ENCODE measurements at regions not wholly inside any gene's neighbourhood (a gene's known extent, or its start where the extent isn't known, plus 50 kb on each side); places are given as distances from the start of the nearest gene placed in this dataset.
"Not testable (repeated sequence)": the region's sequence is repeated elsewhere in the genome, so short reads cannot be mapped to it uniquely, and the experiment has no call there.

- DNase-seq (ENCODE audit: low spot score): no peak
These were observed 405.6 kb downstream of the TMEM121 start for GRCh38 chr14:105931808-105932483.

- DNase-seq (ENCODE audit: low spot score): no peak
These were observed 406.9 kb downstream of the TMEM121 start for GRCh38 chr14:105933238-105933637.

DNA sequence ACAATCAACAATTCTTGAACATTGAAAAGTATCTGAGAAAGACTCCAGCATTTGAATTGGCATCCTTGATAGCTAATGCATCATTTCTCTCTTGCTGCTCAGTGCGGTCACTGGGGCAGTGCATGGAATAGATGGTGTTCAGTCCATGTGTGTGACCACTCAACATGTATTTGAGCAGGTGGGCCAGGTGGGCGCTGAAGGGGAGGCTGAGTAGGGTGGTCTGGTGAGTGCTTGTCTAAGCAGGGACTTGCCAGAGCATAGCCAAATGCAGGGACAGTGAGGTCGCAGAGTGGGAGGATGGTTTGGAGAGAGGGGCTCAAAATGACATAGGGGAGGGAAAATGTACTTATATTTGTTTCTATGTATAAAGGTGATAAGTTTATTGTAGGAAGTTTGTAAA, 409.0 kb downstream of the TMEM121 start:
- DNase-seq (ENCODE audit: low spot score): peak; percentile 5

- DNase-seq (ENCODE audit: low spot score): peak; percentile 8
These were observed 411.1 kb downstream of the TMEM121 start for GRCh38 chr14:105937253-105938054.

GRCh38 chr14:105938055-105938863, 411.9 kb downstream of the TMEM121 start:
- DNase-seq (ENCODE audit: low spot score): peak; percentile 8

- DNase-seq (ENCODE audit: low spot score): no peak
These were observed 412.6 kb downstream of the TMEM121 start for GRCh38 chr14:105938959-105939358.

DNA sequence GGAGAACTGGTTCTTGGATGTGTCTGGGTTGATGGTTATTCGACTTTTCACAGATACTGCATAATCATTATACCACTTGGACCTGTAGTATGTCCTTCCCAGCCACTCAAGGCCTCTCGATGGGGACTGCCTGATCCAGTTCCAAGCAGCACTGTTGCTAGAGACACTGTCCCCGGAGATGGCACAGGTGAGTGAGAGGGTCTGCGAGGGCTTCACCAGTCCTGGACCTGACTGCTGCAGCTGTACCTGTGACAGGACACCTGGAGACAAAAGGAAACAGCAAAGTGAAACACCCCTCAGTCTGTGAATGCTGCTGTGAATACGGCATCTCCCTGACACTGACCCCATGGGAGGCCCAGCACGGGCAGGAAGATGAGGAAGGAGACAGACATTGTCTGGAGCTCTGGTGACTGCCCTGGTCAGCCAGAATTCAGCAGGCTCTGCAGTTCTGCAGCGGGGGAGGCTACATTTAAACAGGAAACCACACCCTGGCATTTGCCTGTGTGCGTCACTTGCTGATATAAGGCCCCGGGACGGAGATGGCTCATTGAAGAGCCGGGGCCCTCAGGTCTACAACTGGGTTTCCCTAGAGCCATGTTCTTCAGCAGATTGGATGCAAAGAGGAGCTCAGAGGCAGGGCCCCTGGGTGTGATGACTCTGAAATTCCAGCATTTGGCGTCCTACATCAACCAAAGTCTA, 413.6 kb downstream of the TMEM121 start:
- DNase-seq (ENCODE audit: low spot score): peak; percentile 6

DNA sequence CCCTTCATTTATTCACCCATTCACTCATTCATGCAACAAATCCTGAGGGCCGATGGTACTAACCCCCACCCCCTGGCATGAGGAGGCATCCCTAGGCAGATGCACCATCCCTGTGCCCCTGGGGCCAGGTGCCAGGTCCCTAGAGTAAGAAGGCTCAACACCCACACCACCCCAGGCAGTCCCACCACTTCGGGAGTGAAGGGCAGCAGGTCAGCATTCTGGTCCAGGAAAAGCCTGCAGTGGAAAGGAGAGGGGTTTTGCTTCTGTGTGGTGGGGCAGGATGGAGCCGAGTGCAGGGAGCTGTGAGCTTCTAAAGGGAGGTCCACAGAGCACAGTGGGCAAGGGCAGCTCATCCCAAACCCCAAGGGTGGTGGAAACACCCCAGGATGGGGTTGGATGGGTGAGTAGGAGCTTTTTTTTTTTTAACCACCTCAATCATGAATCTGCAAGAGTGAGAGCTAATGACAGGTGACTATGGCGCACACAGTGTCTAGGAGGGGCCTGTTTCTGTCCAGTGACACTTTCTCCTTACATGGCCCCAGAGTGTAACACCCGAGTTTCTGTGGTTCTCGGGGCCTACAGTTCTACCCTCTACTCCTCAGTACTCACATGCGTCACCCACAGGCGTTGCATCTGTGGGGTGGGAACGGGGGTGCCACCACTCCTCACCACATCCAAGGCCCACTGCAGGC, 414.3 kb downstream of the TMEM121 start:
- peak; percentile 2 for DNase-seq (ENCODE audit: low spot score)

DNA sequence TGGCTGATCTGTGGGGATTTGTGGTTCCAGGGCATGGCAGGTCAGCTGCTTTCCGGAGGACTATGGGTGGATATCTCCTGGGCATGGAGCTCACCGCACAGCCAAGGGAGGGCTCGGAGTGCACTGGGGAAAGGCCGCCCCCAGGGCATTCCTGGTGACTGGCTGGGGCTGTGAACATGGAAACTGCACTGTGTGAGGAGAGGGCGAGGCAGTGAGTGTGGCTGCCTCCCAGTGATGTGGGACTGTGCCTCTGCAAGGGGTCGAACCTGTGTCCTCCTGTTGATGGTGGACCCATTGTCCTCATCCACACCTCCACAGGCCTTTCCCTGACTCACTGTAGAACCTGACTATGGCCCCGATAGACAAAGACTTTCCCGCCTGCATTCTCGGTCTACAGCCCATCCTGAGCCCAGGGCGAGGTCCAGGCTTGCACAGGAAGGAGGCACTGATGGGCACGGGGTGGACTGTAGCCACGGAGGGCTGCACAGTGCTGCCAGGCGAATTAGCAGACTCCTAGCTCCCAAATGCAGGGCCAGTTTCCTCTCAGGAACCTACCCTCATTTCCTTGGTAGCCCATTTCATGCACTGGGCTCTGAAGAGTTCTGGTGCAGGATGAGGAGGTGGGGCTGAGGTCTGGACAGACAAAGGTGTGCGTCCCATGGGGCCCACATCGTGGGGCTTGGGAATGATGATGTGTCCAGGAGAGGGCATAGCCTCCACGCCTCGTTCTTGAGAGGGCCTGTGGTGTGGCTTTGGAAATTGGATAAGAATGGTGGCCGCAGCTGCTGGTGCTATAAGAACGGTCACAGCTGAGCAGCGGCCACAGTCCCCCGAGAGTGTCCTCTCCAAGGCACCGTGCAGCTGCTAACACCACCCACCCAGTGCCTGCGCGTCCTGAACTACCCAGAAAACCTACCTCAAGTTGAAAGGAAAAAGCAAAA, 415.1 kb downstream of the TMEM121 start:
- peak; percentile 9 for DNase-seq (ENCODE audit: low spot score)

- DNase-seq (ENCODE audit: low spot score): not testable (repeated sequence)
These were observed 416.3 kb downstream of the TMEM121 start for GRCh38 chr14:105942725-105943124.

DNA sequence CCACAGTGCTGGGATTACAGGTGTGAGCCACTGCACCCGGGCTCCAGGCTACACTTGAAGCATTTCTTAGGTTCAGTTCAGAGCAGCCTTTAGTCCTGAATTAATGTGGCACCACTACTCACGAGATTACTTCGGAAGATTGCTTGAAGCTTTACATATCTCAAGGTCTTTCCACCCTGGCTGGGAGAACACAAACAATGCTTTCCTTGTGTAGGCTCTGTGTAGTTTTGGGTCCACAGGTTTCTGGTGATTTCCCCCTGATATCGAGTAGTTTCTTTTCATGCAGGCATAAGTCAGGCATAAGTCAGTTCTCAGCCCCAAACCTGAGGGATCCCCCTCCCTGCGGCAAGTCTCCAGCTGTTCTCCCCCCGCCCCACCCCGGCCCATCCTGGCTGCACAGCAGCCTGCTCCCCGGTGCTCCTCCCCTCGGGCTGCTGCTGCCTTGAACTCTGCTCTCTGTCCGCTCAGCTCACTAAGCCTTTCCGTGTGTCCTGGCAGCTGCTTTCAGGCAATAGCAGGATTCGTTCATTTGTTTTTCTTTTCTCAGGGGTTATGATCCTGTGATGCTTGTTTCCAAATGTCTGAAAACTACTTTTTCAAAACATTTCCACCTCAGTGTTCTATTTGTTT, 417.7 kb downstream of the TMEM121 start:
- DNase-seq (ENCODE audit: low spot score): no peak

DNA sequence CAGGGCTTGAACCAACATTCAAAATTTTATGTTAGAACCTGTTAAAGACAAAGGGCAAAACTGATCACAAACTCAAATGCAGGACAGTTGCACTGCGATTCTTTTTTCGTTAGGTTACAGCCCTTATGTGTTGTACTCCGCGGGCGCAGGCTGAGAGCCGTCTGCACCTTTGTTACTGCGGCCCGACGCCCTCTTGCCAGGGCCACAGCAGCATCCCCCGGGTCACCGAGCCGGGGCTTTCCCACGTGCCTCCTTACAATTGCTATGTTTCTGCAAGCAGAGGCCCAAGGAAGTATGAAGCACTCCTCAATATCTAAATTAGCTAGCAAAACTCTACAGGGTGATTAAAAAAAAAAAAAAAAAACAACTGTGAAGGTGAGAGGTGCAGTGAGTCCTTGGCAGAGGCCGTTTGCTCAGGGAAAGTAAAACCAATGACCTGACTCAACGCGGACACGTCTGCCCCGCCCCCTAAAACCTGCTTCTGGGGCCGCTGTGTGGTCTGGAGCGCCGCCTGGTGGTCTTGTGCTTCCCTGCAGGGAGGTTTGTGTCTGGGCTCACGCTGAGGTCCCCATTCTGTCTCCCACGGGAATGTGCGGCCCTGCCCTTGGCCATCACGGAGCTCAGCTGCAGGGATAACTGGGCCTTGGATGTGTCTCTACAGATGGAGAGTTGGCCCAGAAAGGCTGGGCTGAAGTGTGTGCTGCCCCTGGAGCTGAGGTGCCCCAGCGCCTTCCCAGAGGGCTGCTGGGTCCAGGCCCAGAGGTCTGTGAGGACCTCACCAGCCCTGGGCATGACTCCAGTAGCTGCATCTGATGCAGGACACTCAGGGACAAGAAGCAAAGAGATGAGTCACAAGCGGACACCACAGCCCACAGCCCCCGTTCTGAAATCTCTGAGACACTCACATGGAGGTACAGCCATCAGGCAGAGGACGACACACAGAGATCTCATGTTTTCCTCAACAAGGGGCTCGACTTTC, 418.5 kb downstream of the TMEM121 start:
- DNase-seq (ENCODE audit: low spot score): peak; percentile 31

DNA sequence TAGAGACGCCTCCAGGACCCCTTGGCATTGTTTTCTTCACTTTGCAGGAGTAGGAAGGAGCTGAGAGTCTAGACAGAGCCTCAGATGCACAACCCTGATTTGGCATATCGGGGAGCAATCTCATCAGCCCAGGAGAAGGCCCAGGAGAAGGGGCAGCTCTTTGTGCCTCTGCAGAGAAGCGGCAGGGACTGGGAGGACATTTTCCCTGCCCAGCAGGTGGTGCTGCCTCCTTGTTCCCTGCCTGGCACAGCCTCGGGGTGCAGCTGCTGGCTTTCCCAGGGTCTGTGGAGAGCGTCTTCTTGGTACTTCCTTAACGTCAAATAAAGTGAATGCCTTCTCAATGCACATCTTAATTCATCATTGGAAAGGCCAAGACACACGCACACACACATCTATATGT, 419.5 kb downstream of the TMEM121 start:
- no peak for DNase-seq (ENCODE audit: low spot score)

DNA sequence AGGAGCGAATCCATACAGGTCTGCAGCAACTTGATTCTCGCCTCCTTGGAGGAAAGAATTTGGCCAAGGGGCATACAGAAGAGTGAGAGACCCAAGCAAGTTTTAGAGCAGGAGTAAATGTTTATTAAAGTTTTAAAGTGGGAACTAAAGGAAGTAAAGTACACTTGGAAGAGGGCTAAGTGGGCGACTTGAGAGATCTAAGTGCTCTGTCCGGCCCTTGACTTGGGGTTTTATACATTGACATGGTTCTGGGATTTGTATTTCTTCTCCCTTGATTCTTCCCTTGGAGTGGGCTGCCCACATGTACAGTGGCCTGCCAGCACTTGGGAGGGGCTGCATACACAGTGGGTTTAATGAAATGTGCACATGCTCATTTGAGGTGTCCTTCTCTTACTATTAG, 421.2 kb downstream of the TMEM121 start:
- DNase-seq (ENCODE audit: low spot score): no peak

- DNase-seq (ENCODE audit: low spot score): not testable (repeated sequence)
These were observed 422.6 kb downstream of the TMEM121 start for GRCh38 chr14:105948955-105949354.

- not testable (repeated sequence) for DNase-seq (ENCODE audit: low spot score)
These were observed 424.0 kb downstream of the TMEM121 start for GRCh38 chr14:105950364-105950892.

DNA sequence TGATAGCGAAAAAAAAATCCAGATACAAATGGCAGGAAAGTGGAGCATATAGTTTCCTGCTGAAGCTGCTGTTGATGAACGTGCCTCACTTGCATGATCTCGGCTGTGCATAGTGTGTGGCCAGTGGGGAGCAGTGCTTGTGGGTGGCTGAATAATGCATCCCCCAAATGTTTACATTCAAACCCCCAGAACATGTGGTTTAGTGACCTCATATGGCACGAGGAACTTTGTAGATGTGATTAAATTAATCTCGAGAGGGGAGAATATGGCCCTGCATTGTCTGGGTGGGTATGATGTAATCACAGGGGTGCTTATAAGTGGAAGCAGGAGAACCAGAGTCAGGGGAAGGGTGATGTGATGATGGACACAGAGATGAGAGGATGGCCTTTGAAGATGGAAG, 425.0 kb downstream of the TMEM121 start:
- no peak for DNase-seq (ENCODE audit: low spot score)

DNA sequence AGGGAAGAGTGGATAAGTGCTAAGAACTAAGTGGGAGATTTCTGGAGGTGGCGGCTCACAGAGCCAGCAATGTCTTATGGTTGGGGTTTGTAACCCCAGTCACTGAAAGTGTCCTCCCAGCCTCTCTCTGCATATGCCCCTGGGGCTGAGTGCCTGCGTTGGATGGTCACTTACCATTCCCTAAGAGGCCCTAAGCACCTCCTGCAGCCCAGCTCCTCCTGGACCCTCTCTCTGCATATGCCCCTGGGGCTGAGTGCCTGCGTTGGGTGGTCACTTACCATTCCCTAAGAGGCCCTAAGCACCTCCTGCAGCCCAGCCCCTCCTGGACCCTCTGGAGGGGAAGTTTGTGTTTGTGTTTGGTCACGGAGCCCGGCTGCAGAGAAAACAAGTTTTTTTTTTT, 425.8 kb downstream of the TMEM121 start:
- DNase-seq (ENCODE audit: low spot score): no peak
